HG03135 (cell line): ENCODE measurements at regions not wholly inside any gene's neighbourhood (a gene's known extent, or its start where the extent isn't known, plus 50 kb on each side); places are given as distances from the start of the nearest gene placed in this dataset.

Source experiments
- ATAC-seq: cut with Tn5 transposase; IDR thresholded peaks from one replicate; pipeline ENCODE4 v1.9.1; 2021; ENCODE audit warnings: mild to moderate bottlenecking, moderate library complexity; ENCODE audit not compliant: unreplicated experiment

DNA sequence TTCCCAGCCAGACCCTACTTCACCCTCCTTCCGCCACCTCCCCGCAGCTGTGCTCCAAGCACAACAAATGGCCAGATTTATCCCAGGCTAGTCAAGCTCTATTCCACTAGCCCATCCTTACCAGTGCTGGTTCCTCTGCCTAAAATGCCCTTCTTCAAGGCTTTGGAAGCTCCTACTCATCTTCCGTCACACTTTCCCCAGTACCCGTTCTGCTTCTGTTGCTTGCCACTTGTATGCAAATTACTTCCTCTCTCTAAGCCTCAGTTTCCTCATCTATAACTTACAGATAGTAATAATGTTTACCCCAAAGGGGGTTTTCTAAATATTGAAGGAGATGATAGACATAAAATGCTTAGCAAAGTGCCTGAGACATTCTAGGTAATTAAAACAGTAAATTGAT is 193.1 kb downstream of the MAFB start:
- ATAC-seq = no peak

DNA sequence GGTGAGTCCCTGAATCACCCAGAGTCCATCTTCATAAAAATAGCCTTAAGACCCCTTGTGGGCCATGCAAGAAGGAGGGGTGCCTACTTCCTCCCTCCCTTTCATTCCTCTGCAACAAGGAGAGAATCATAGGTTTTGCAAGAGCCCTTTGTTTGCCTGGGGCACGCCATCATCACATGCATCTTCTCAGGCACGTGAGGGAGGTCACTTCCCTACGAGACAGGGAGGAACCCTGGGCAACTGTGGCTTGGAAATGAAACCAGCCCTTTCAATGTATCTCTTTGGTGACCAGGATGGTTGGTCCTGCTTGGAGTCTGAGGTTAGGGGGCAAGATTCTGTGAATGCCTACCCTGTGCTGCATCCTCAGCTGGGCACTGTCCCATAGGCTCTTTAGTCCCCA is 194.8 kb downstream of the MAFB start:
- ATAC-seq = no peak

DNA sequence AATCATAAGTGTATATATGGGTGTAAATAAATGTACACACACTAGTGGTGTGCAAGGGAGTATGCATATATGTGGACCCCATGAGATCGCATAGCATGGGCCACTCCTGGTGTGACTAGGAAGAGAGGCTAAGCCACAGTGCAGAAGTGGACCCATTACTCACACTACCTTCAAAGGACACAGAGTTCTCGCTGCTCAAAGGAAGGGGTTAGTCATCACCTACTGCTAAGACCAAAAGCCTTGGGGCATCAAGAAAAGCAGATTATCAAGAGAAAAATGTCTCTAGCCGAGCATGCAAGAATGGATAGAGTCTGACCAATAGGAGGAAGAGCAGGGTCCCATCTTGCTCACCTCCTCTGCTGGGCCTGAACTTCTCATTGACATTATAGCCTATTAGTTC is 195.5 kb downstream of the MAFB start:
- ATAC-seq = no peak

DNA sequence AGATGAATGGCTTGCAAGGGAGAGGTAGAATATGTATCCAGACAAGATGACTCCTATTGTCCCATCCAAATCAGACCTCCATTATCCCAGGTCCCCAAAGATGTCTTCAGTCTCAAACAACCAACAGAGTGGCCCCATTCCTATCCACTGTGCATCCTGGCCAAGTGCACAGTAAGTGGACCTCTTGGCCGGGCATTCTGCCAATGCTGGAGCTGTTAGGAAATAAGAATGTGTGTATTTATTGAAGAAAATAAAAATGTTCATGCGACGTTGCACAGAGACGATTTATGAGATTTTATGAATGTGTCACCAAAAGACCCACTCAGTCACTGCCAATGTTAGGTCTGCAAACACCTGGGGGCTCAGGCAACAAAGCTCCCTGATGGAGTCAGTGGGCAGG is 196.0 kb downstream of the MAFB start:
- no peak for ATAC-seq

DNA sequence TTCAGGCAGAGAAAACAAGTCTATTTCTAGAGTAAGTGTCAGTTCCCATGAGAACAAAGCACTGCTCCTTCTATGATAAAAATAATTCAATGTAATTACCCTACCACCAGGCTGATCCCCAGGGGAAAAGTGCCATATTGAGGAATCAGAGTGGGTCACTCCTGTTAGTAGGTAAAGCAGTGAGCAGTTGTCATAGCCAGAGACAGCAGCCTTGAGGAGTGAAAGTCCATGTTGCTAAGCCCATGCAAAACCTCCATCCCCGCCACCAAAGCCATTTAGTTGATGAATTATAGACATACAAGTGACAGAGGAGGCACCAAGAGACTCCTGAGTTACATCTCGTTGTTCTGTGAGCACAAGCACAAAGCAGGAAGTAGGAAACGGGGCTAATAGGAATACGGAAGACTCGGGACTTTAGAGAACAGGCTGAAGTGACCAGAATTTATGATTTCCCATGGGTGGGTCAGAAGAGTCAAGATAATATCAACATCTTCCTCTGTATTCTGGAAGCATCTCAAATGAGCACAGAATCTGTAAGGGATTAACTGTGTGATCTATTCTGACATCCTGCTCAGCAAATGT is 197.9 kb downstream of the MAFB start:
- ATAC-seq = no peak

DNA sequence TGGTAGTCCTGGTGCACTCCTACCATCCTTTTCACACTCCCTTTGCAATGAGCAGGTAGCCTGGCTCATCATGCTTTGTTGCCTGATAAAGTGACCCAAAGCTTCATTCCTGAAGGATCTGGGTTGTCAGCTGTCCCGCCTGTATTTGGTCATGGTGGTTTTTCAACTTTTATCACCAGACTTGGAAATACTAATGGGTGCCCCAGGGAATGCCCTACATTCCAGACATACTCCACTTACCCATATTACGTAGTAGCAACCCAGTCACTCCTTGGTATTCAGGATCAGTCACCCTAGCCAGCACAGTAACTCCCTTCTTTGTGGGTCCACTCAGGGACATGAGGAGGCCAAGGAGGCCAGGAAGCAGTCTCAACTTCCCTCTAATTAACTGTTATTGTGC is 199.2 kb downstream of the MAFB start:
- ATAC-seq = no peak

DNA sequence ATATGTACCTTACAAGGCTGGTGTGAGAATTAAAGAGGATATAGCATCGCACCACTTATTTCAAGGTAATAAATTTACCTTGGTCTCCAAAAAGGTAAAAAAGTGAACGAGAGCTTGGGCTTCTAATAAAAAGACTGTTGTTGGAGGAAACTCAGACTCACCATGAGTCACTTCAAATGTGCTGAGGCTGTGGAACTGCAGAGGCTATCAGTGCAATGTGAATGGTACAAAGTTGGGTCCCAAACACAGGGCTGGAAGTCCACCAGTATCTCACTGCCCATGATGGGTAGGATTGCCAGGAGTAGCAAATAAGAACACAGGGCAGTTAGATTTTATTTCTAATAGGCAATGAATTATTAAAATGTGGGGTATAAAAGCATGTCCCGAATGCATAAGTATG is 200.6 kb downstream of the MAFB start:
- ATAC-seq = no peak

DNA sequence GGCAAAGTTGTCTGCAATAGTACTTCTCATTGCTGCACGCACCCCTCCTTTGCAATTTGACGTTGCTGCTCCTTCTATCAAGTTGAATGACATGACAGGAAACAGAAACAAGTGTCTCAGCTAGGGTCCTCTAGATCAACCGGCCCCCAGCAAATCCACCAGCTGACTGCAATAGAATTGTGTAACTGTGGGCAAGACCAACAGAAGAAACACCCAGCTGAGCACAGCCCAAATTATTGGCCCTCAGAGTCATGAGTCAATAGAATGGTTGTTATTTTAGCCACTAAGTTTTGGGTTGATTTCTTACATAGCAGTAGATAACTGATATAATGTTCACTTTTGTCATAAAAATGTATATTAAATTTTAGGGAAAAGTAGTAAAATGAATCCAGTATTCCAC is 202.7 kb downstream of the MAFB start:
- ATAC-seq = no peak

DNA sequence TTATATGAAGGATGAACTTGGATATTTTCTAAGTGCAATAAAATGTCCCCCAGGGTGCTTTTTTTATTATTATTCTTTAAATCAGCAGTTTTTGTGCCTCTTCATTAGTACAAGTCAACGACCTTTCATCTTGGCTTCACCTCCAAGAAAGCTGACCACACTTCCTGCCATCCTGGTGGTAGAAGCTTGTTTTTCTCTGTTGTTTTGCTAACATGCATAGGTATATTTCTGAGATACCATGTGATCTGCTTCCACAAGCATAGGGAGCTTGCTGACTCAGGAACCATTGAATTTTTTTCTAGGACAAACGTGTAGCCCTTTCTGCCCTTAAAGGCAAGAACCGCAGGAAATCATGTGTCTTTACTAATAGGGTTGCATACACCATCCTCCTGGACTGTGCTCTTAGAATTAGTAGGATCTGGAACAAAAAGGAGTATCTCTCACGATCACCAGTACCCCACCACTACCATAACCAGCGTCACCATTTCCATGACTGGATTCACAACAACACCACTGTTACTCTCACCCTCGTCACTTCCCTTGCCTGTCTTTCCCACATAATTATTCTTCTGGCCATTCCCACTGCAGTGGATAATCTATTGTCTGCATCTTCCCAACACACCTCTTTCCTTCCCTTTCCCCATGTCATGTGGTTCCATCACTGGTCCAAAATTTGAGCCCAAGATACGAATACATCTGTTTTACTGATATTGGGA is 207.1 kb downstream of the MAFB start:
- ATAC-seq = no peak

DNA sequence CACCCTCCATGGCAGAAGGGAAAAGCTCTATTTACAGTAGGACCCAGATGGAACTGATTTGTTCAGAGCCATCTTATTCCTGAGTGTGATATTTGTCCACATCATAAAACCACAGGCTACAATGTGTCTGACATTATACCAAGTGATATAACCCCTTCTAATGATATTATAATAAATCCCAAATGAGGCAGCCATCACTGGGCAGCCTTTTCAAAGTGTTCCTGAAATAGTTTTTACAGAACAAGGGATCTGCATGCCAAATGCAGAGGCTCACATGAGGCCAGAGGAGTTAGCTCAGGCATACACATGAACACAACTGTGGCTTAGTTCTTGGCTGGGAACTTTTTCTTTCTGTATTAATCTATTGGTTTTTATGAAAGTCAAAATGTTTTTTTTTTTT is 207.7 kb downstream of the MAFB start:
- ATAC-seq = no peak

DNA sequence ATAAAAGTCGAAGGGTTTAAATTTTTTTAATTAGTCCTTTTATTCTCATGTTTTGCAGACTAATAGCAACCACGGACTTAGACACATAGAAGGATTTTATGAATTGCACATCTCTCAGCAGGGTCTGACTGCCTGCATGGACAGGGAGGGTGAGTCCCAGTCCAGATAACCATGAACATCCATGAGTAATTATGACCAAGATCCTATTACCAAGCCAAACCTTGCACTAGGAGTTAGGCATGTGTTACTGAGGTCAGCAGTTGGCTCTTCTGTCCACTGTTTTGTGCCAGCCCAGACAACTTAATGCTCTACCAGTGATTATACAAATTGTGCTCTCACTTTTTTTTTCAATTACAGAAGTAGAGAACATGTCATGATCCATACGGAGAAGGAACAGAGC is 211.2 kb downstream of the MAFB start:
- no peak for ATAC-seq

DNA sequence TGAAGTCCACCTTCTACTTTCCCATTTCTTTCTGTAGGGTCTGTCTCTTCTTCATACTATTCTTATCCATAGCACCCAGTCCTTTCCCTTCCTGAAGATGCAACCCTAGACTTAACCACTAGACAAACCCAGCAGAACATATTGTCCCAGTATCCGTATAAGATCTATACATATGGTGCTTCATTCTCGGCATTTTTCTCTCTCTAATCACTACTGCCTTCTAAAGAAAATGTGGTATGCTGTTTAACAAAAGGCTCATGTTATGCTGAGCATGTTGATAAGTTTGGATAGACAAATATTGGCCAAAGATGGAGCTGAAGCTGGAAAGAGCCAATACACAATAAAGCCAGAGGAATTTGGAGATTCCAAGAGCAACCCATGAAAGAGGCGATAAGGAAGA is 212.6 kb downstream of the MAFB start:
- no peak for ATAC-seq

DNA sequence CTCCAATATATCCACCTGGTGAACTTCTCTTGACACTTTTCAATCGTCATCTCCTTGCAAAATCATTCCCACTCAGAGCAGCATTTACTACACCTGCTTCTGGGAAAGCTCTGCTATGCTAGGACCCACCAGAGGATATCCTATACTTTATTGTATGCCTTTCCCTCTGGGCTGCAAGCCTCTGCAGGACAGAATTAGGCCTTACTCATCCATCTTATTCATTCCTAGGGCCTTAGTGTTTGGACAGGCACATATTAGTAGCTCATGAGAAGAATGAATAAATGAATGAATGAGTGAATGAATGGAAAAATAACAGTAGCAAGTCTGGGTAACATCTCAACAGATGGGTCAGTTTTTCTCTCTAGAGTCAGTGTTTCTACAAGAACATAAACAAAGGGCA is 216.1 kb downstream of the MAFB start:
- ATAC-seq = no peak

DNA sequence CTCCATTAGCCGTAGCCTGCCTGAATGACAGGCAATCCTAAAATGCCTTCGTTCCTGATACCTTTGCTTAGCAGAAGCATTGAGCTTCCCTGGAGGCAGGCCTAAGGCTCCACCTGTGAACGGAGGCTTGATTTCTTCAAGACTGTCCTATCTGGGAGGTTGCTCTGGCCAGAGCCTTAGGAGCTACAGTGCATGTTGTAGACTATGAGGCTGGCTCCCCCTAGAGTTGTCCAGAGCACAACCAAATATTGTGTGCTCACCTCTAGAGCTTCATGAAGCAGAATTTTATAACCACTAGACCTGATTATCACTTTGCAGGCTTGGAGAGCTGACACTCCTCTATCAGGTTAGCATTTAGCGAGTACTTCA is 217.8 kb downstream of the MAFB start:
- ATAC-seq = no peak

DNA sequence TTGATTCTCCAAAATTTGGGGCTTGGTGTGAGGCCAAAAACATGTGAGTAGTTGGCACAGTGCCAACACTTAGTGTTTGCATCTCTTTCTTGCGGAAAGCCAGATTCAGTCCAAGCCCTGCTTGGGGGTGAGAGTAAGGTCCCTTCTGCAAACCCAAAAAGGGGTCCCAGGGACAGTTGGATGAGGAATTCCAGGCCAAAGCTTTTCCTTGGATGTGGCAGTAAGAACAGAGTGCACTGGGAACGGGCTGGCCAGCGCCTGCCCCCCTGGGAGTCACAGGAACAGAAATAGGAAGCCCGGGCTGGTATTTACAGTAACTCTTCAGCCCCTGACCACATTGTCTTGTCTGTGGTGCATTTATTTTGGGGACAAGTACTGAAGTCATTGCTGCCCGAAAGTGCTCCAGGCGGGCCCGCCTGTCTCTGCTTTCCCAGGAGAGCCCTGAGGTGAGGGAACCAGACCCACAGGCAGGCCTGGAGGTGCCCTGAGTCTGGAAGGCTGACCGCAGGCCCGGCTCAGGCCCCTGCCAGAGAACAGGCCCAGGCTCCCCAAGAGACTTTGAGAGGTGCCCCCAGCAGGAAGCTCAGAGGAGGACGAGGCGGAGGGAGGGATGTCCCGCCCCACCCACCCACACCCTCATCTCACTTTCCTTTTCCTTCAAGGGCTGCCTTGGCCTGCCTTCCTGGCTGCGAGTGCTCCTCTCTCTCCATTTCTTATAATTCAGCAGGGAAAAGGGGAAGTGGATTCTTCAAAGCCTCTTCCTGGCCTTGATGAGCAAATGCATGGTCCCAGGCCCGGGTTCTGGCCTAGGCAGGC is 218.4 kb downstream of the MAFB start:
- no peak for ATAC-seq

DNA sequence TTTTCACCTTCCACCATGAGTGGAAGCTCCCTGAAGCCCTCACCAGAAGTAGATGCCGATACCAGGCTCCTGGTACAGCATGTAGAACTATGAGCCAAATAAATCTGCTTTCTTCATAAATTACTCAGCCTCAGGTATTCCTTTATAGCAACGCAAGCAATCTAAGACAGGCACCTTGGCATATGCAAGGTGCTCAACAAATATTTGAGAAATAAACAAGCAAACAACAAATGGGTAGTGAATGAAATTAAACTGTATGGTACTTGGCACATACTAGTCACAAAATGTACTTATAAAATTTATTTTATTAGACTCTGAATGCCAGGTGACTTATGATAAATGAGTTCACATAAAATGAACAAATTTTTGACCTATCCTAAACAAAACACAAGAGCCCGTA is 220.3 kb downstream of the MAFB start:
- no peak for ATAC-seq

DNA sequence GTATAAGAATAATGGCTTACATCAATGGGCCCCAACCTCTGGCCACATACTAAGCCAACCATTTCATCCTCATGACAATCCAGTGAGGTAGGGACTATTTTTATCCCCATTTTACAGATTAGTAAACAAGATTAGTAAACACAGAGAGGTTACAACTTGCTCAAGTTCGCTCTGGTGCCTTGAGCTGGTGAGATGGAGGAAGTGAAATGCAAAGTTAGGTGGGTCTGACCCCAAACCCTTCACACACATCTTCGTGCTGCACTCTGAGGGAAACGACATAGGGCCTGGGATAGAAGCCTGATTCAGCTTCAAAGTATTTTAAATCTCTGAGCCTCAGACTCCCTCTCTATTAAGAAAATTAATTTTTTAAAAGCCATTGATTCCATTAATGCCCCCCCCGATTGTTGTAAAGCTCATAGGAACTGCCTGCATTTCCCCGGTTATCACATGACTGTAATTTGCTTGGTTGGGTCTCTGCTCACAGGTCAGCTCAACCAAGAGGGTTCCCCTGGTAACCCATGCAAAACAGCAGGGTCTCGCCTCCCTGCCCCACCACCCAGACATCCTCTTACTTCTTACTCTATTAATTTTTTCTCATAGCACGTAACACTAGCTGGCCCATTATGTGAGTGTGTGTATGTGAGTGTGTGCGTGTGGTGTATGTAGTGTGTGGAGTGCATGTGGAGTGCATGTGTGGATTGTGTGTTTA is 221.2 kb downstream of the MAFB start:
- ATAC-seq = no peak

DNA sequence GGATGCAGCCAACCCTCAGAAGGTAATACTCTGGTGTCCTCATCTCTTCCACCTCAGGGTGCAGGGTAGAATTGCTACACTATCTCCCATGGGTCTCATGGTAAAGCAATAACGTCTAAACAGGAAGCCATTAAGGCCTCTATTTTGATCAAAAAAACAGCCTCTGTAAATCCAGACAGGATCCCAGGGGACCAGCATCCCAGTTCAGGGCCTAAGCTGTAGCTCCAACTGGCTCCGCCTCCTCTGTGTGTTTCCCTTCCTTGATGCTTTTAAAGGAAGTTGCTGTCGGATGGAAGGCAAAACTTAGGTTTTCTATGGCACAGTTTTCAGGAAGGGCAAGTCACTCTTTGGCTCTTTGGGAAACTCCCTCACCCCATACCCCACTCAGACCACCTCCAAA is 222.0 kb downstream of the MAFB start:
- ATAC-seq = no peak

DNA sequence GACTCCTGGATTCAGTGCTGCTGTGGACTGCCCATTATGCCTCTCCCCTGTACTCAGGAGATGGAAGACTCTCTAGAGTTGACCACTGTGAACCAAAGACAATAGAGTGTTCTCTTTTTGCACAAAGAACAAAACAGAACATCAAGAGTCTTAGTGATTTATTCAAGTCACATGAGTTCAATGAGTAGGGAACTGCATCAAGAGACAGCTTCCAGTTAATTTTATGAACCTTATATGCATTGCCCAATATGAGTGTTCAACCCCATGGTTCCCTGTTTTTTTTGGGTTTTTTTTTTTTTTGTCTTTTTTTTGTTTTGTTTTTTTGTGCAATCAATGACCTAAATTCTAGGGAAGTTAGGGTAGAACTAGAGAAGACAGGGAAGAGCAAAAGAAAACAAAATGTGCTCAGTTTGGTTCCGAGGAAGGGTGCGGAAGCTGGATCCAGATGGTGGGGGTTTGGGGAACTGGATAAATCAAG is 224.3 kb downstream of the MAFB start:
- no peak for ATAC-seq

DNA sequence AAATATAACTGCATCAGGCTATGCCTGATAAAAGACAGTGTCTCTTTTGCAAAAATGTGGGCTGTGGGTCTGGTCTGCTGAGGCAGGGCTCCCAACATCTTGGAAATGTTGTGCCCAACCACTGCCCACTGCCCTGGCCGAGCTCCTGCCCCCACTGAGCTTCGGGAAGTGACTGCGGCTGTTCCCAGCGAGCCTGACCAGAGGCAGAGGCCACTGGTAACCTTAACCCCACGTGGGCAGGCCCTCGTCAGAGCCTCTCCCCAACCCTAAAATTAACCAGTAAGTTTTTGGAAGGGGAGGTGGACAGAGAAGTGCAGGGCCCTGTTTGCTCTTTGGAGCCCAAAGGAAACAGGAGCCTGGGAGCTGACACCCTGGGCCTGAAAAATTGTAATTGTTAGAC is 225.9 kb downstream of the MAFB start:
- no peak for ATAC-seq

DNA sequence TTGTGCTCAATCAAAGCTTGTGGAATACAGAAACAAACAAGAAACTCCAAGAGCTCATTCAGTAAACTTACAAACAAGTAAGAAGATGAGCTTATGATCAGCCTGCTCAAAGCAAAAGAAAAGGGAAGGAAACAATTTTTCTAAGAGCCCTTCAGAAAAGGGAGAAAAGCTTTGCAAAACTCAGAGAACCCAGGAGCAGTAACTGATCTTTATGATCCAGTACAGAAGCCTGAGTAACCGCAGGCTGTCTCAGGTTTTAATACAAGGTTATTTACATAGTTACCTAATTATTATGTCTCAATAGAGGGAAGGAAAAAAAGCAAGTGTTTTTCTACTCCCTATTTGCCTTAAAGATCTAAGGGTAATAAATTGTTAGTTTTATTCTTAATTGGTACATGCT is 226.5 kb downstream of the MAFB start:
- ATAC-seq = no peak

DNA sequence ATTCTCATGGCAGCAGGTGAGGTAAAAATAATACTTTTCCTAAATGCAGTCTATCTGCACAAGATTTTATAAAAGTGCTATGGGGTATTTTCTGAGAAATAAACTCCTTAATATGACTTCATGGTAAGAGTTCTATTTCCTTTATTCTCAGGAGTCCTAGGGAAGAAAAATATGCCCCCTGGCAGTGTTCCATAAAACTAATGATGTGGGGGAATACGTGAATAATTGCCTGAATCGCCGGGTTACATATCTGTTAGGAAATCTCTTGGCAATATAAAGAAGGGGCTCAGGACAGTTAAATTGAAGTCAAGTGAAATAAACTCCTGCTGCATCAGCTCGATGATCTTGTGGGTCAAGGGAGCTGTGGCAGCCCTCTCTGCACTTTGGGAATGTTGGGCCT is 229.7 kb downstream of the MAFB start:
- no peak for ATAC-seq
